ENCODE measurements at regions not wholly inside any gene's neighbourhood (a gene's known extent, or its start where the extent isn't known, plus 50 kb on each side); places are given as distances from the start of the nearest gene placed in this dataset.

DNA sequence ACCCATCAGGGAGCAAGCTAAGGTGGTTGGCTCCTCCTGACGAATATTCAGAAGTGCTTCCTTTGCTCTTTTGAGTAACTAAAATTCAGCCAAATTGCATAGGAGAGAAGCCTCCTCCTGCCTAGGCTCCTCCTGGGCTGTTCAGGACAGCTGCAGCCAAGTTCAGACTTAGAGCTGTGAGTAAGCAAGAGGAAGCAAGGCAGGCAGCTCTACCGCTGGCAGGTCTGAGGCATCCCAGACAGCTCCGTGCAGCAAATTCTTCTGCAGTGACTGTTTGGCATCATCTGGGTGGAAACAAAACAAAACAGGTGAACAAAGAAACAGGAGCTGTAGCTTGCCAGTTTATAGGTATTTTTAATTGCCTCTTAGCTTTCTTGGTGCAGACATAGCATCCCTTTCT is 421.0 kb downstream of the GADD45G start:
- H3K36me3 ChIP-seq (ENCODE audit: control insufficient read depth, insufficient read depth, low read length, severe bottlenecking): no peaks in the 10 kb centered on the region
- H3K4me1 ChIP-seq (ENCODE audit: control insufficient read depth, insufficient read depth, low read length): no peaks in the 10 kb centered on the region
- no peak overlapping the region for H3K4me3 ChIP-seq (ENCODE audit: low read length)
- DNase-seq (ENCODE audit: low read depth): no peak
- H3K9me3 ChIP-seq (ENCODE audit: control insufficient read depth, low read length): peaks cover 5% of the 10 kb centered on the region
- peaks cover 9% of the 10 kb centered on the region for H3K27me3 ChIP-seq (replicated peaks; ENCODE audit: control insufficient read depth, insufficient read depth, low read length)
- H3K9ac ChIP-seq (ENCODE audit: low read length): no peak overlapping the region

DNA sequence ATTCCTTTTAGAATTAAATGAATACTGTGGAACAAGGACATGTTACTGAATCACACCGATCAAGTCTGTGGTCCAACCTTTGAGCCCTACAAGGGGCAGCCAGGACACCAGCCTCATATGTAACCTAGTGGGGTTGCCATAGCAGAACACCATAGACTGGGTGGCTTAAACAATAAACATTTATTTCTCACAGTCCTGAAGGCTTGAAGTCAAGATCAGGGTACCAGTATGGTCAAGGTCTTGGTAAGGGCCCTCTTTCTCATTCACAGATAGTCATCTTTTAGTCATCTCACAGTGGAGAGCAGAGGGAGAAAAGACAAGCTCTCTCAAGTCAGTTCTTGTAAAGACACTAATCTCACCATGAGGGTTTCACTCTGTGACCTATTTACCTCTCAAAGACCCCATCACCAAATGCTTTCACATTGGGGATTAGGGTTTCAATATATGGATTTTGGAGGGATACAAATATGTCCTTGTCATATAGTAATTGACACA is 422.5 kb downstream of the GADD45G start:
- Histone ChIP-seq H3K4me3 (ENCODE audit: low read length) (no peak overlapping the region), H3K9me3 (ENCODE audit: control insufficient read depth, low read length) (peaks cover 2% of the 10 kb centered on the region), H3K36me3 (ENCODE audit: control insufficient read depth, insufficient read depth, low read length, severe bottlenecking) (no peaks in the 10 kb centered on the region), H3K4me1 (ENCODE audit: control insufficient read depth, insufficient read depth, low read length) (no peaks in the 10 kb centered on the region), H3K27me3 (replicated peaks; ENCODE audit: control insufficient read depth, insufficient read depth, low read length) (peaks cover 10% of the 10 kb centered on the region), H3K9ac (ENCODE audit: low read length) (no peak overlapping the region)
- DNase-seq (ENCODE audit: low read depth): no peak

DNA sequence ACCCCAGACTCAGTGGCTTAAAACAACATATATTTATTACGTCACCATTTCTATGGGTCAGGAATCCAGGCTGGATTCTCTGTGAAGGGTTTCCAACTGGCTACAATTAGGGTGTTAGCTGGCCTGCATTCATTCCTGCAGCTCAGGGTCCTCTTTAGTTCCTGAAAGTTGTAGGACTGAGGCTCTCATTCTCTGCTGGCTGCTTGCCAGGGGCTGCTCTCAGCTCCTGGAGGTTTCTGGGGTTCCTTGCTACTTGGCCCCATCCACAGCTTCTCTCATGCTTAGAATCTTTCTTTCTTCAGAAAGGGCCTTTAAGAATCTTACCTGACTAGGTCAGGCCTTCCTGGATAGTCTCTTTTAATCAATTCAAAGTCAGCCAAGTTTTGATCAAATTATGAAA is 424.6 kb downstream of the GADD45G start:
- Histone ChIP-seq H3K4me3 (ENCODE audit: low read length) (no peak overlapping the region), H3K9ac (ENCODE audit: low read length) (no peak overlapping the region), H3K36me3 (ENCODE audit: control insufficient read depth, insufficient read depth, low read length, severe bottlenecking) (no peaks in the 10 kb centered on the region), H3K27me3 (replicated peaks; ENCODE audit: control insufficient read depth, insufficient read depth, low read length) (peaks cover 3% of the 10 kb centered on the region), H3K4me1 (ENCODE audit: control insufficient read depth, insufficient read depth, low read length) (no peaks in the 10 kb centered on the region), H3K9me3 (ENCODE audit: control insufficient read depth, low read length) (no peaks in the 10 kb centered on the region)
- no peak for DNase-seq (ENCODE audit: low read depth)

DNA sequence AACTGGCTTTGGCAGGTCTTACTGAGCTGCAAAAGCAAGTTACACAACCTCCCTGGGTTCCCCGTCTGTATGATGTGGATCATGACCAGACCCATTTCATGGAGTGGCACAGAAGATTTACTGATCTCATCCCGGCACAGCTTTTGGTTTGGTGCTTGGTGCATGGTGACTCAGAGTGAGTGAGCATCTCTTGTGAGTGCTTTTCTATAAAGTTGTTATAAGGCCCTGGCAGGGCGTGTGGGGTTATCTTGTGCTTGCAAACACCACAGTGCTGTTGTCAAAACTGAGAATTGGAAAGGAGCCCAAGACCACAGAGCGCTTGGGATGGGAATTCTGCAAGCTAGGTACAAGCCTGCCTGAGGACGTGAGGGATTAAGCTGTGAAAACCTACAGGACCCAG is 425.2 kb downstream of the GADD45G start:
- no peak overlapping the region for H3K9ac ChIP-seq (ENCODE audit: low read length)
- H3K36me3 ChIP-seq (ENCODE audit: control insufficient read depth, insufficient read depth, low read length, severe bottlenecking): no peaks in the 10 kb centered on the region
- no peaks in the 10 kb centered on the region for H3K9me3 ChIP-seq (ENCODE audit: control insufficient read depth, low read length)
- no peak for DNase-seq (ENCODE audit: low read depth)
- H3K4me3 ChIP-seq (ENCODE audit: low read length): no peak overlapping the region
- no peaks in the 10 kb centered on the region for H3K4me1 ChIP-seq (ENCODE audit: control insufficient read depth, insufficient read depth, low read length)
- peaks cover 3% of the 10 kb centered on the region for H3K27me3 ChIP-seq (replicated peaks; ENCODE audit: control insufficient read depth, insufficient read depth, low read length)

DNA sequence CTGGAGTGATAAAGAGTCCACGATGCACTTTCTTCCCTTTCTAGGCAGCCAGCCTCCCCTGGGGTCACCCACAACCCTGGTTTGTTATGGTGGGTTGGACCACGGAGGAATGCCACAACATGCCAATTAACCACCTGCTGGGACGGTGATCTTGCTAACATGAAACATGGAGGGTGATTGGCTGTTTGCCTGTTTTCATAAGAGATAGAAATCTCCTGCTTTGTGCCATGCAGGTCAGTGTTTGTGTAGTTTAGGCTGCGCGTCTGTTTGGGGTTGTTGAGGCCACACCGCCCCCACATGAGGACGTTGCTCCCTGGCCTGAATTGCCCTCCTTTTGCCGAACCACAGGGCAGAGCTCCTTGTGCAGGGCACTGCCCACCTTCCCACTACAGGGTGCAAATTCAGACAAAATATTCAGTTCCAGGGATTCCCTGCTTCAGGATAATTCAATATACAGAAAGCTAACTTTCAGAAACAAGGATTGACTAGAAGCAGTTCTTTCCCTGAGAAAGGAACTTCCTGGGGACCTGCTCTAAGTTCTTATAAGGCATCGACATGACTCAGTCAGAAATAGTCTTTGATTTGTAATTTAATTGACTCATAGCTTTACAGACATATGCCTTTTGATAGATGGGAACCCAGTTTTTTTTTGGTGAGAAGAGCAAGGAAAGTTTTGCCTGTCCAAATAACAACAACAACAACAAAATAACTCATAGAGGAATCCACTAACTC is 427.6 kb downstream of the GADD45G start:
- no peak overlapping the region for H3K4me3 ChIP-seq (ENCODE audit: low read length)
- H3K36me3 ChIP-seq (ENCODE audit: control insufficient read depth, insufficient read depth, low read length, severe bottlenecking): no peaks in the 10 kb centered on the region
- no peaks in the 10 kb centered on the region for H3K4me1 ChIP-seq (ENCODE audit: control insufficient read depth, insufficient read depth, low read length)
- peaks cover 16% of the 10 kb centered on the region for H3K27me3 ChIP-seq (replicated peaks; ENCODE audit: control insufficient read depth, insufficient read depth, low read length)
- no peak for DNase-seq (ENCODE audit: low read depth)
- H3K9me3 ChIP-seq (ENCODE audit: control insufficient read depth, low read length): no peaks in the 10 kb centered on the region
- H3K9ac ChIP-seq (ENCODE audit: low read length): no peak overlapping the region

DNA sequence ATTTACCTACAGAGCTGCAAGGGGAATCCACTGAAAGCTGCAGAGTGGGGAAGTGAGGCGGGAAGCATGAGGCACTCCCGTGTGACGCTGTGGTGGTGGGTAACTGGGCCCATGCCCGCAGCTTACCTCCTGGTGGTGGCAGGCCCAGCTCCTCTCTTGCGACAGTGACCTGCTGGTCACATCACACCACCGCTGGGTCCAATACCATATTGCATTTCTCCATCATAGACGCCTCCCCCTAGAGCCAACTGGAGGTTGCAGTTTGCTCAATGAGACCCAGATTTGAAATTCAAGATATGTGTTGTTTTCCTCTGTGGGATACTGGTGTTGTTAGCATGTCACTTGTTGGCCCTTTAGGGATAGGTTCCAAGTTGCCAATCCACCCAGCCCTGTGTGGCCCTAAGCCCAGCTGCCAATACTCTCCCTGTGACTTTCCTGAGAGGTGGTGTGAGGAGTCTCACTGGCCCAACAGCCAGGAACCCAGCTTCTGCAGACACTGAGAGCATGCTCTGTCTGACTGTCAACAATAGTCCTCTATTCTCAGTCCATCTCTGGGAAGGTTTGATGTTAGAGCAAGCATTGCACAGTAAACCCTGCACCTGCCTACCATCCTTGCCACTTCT is 428.3 kb downstream of the GADD45G start:
- Histone ChIP-seq H3K27me3 (replicated peaks; ENCODE audit: control insufficient read depth, insufficient read depth, low read length) (peaks cover 21% of the 10 kb centered on the region), H3K9me3 (ENCODE audit: control insufficient read depth, low read length) (no peaks in the 10 kb centered on the region), H3K4me1 (ENCODE audit: control insufficient read depth, insufficient read depth, low read length) (no peaks in the 10 kb centered on the region), H3K9ac (ENCODE audit: low read length) (no peak overlapping the region), H3K4me3 (ENCODE audit: low read length) (no peak overlapping the region), H3K36me3 (ENCODE audit: control insufficient read depth, insufficient read depth, low read length, severe bottlenecking) (no peaks in the 10 kb centered on the region)
- no peak for DNase-seq (ENCODE audit: low read depth)

DNA sequence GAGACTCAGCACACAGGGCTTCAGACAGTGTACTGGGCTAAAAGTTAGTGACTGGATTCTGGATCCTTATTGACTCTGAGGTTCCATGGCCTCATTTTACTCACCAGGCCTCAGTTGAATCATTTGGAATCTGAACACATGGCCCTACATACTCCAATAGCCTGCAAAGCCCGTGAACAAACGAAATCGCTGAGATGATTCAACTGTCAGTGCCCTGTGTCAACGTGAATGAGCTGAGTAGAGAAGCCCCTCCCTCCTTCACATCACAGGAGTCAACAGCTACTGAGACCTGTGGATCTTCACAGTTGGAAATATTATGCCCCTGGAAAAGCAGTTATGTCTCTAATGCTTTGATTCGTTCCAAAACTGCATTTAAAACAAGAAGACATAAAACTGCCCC is 429.3 kb downstream of the GADD45G start:
- Histone ChIP-seq H3K27me3 (replicated peaks; ENCODE audit: control insufficient read depth, insufficient read depth, low read length) (peaks cover 21% of the 10 kb centered on the region), H3K9ac (ENCODE audit: low read length) (no peak overlapping the region), H3K9me3 (ENCODE audit: control insufficient read depth, low read length) (no peaks in the 10 kb centered on the region), H3K4me3 (ENCODE audit: low read length) (no peak overlapping the region), H3K36me3 (ENCODE audit: control insufficient read depth, insufficient read depth, low read length, severe bottlenecking) (no peaks in the 10 kb centered on the region), H3K4me1 (ENCODE audit: control insufficient read depth, insufficient read depth, low read length) (no peaks in the 10 kb centered on the region)
- no peak for DNase-seq (ENCODE audit: low read depth)

DNA sequence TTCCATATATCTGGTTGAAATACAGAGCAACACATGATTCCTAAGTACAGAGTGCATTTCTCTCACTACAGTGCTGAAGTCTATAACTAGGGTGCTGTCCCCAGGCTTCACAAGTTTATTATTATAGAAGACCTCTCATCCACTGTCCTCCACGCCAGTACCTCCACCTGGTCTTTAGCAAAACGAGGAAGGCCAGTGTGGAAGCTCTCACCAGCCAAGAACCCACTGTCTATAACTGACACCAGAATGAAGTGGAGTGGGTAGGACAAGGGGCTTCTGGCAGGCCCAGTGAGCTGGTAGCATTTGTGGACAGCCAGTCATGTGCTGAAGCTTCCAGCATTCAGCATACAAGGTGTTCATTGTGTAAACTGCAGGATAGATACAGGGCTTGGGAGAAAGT is 430.7 kb downstream of the GADD45G start:
- Histone ChIP-seq H3K9me3 (ENCODE audit: control insufficient read depth, low read length) (no peaks in the 10 kb centered on the region), H3K27me3 (replicated peaks; ENCODE audit: control insufficient read depth, insufficient read depth, low read length) (peaks cover 23% of the 10 kb centered on the region), H3K36me3 (ENCODE audit: control insufficient read depth, insufficient read depth, low read length, severe bottlenecking) (no peaks in the 10 kb centered on the region), H3K4me3 (ENCODE audit: low read length) (no peak overlapping the region), H3K9ac (ENCODE audit: low read length) (no peak overlapping the region), H3K4me1 (ENCODE audit: control insufficient read depth, insufficient read depth, low read length) (no peaks in the 10 kb centered on the region)
- no peak for DNase-seq (ENCODE audit: low read depth)

DNA sequence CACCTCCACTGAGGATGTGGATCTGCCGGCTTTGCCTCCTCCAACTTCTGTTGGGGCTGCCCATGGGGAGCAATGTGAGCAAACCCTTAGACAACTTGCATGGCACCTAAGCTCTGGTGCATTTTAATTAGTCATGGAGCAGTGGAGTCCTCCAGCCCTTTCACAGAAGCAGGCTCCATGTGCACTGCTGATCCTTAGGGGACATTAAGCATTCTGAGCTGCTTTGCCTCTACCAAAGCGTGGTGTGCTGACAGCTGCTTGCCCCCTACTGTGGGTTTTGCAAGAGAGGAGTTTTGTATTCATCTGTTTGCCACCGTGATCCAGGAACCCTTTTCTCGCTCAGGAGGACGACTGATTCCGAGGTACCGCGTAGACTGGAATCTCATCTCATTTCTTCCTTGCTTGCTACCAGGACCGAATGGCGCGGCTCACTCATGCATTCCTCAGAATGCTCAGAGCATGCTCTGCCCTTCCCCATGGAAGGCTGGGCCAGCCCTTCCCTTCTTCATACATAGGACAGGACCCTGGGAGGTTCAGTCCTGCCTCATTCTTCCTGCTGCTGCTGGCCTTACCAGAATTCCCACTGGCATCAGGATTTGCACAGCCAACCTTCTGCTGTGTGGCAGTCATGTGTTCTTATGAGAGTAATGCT is 432.5 kb downstream of the GADD45G start:
- no peak for DNase-seq (ENCODE audit: low read depth)
- no peaks in the 10 kb centered on the region for H3K4me1 ChIP-seq (ENCODE audit: control insufficient read depth, insufficient read depth, low read length)
- H3K4me3 ChIP-seq (ENCODE audit: low read length): no peak overlapping the region
- H3K9ac ChIP-seq (ENCODE audit: low read length): no peak overlapping the region
- peaks cover 23% of the 10 kb centered on the region for H3K27me3 ChIP-seq (replicated peaks; ENCODE audit: control insufficient read depth, insufficient read depth, low read length)
- H3K36me3 ChIP-seq (ENCODE audit: control insufficient read depth, insufficient read depth, low read length, severe bottlenecking): no peaks in the 10 kb centered on the region
- no peaks in the 10 kb centered on the region for H3K9me3 ChIP-seq (ENCODE audit: control insufficient read depth, low read length)

DNA sequence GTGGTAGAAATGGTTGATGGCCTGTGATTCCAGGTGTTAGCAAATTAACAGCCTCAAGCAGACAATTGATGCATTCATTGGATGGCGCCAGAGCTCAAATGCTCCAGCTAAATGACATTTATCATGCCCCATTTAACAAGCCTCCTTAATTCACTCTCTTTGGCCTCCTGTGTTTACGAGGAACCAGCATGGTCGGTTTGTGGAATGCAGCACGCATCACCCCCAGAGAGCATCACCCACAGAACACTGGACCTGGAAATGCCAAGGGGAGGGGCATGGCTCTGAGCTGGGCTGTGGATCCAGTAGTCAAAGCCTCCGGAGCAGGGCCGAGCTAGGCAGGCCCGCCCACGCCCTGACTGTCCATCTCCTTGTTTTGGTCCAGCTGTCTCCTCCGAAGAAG is 434.0 kb downstream of the GADD45G start:
- Histone ChIP-seq H3K36me3 (ENCODE audit: control insufficient read depth, insufficient read depth, low read length, severe bottlenecking) (no peaks in the 10 kb centered on the region), H3K4me1 (ENCODE audit: control insufficient read depth, insufficient read depth, low read length) (no peaks in the 10 kb centered on the region), H3K27me3 (replicated peaks; ENCODE audit: control insufficient read depth, insufficient read depth, low read length) (peaks cover 23% of the 10 kb centered on the region), H3K9ac (ENCODE audit: low read length) (no peak overlapping the region), H3K9me3 (ENCODE audit: control insufficient read depth, low read length) (no peaks in the 10 kb centered on the region), H3K4me3 (ENCODE audit: low read length) (no peak overlapping the region)
- no peak for DNase-seq (ENCODE audit: low read depth)

DNA sequence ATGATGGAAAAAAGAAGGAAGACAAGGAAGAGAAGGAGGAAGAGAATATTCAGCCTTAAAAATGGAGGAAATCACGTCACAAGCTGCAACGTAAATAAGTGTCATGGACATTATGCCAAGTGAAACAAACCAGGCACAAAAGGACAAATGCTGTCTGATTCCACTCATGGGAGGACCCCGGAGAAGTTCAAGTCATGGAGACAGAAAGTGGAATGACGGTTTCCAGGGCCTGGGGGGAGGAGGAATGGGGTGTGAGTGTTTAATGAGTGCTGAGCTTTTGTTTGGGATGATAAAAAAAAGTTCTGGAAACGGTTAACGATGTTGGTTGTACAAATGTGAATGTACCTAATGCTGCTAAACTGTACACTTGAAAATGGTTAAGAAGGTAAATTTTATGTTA is 439.5 kb downstream of the GADD45G start:
- Histone ChIP-seq H3K9me3 (ENCODE audit: control insufficient read depth, low read length) (no peaks in the 10 kb centered on the region), H3K27me3 (replicated peaks; ENCODE audit: control insufficient read depth, insufficient read depth, low read length) (peaks cover 5% of the 10 kb centered on the region), H3K36me3 (ENCODE audit: control insufficient read depth, insufficient read depth, low read length, severe bottlenecking) (no peaks in the 10 kb centered on the region), H3K4me1 (ENCODE audit: control insufficient read depth, insufficient read depth, low read length) (no peaks in the 10 kb centered on the region), H3K9ac (ENCODE audit: low read length) (no peak overlapping the region), H3K4me3 (ENCODE audit: low read length) (no peak overlapping the region)
- no peak for DNase-seq (ENCODE audit: low read depth)
